Upper lobe of left lung (tissue), 4 donors: ENCODE measurements at regions not wholly inside any gene's neighbourhood (a gene's known extent, or its start where the extent isn't known, plus 50 kb on each side); places are given as distances from the start of the nearest gene placed in this dataset.

Source experiments
- EP300 ChIP-seq, 4 donors: sonication (generic); formaldehyde crosslinking; IDR thresholded peaks; one replicate each; pipeline ENCODE4 v1.5.1; 2017; ENCODE audit warnings: antibody characterized with exemption in 4 of 4, control low read depth in 2 of 4
- POLR2A ChIP-seq, 4 donors: fragments of 450-650 bp; IDR thresholded peaks; one replicate each; pipeline ENCODE4 v1.5.1; 2016 to 2017; ENCODE audit warnings: antibody characterized with exemption in 4 of 4, mild to moderate bottlenecking in 2 of 4
- POLR2AphosphoS5 ChIP-seq, 2 donors: sonication (generic); formaldehyde crosslinking; IDR thresholded peaks; one replicate each; pipeline ENCODE4 v1.5.1; 2017; ENCODE audit warnings: antibody characterized with exemption in 2 of 2
- TF ChIP-seq, protein P1 (sequence below), 6 experiments: fragments of 450-650 bp in 4 of 6; fragments of 200-600 bp in 2 of 6; sonication (generic) in 2 of 6; IDR thresholded peaks; one replicate each; pipeline ENCODE4 v1.5.1; 2016 to 2019; ENCODE audit warnings: antibody characterized with exemption in 6 of 6

GRCh38 chr13:30551189-30551588 lies 66.5 kb upstream of the USPL1 start:
- TF ChIP-seq, protein P1, sequence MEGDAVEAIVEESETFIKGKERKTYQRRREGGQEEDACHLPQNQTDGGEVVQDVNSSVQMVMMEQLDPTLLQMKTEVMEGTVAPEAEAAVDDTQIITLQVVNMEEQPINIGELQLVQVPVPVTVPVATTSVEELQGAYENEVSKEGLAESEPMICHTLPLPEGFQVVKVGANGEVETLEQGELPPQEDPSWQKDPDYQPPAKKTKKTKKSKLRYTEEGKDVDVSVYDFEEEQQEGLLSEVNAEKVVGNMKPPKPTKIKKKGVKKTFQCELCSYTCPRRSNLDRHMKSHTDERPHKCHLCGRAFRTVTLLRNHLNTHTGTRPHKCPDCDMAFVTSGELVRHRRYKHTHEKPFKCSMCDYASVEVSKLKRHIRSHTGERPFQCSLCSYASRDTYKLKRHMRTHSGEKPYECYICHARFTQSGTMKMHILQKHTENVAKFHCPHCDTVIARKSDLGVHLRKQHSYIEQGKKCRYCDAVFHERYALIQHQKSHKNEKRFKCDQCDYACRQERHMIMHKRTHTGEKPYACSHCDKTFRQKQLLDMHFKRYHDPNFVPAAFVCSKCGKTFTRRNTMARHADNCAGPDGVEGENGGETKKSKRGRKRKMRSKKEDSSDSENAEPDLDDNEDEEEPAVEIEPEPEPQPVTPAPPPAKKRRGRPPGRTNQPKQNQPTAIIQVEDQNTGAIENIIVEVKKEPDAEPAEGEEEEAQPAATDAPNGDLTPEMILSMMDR (IDR thresholded peaks at IDR 0.05) = peak in 3 of 6 experiments; percentile 25 to 50 (median 43)
- no peak for TF ChIP-seq POLR2AphosphoS5 (IDR thresholded peaks at IDR 0.05)
- no peak for TF ChIP-seq POLR2A (IDR thresholded peaks at IDR 0.05)
- TF ChIP-seq EP300 (IDR thresholded peaks at IDR 0.05) = no peak
